SJCRH30 (cell line): ENCODE measurements at regions not wholly inside any gene's neighbourhood (a gene's known extent, or its start where the extent isn't known, plus 50 kb on each side); places are given as distances from the start of the nearest gene placed in this dataset.

Experiments
- DNase-seq, 2 experiments: peaks; one replicate each; pipeline ENCODE4 v3.0.0-alpha.2; 2015 to 2020
- H3K27ac ChIP-seq: fragments of 250-450 bp; sonication (Bioruptor Pico); 2 replicates; pipeline ENCODE4 v1.5.1; 2020; ENCODE audit warnings: mild to moderate bottlenecking, moderate library complexity
- H3K27me3 ChIP-seq: fragments of 250-450 bp; sonication (Bioruptor Pico); 2 replicates; pipeline ENCODE4 v1.5.1; 2020; ENCODE audit warnings: mild to moderate bottlenecking, moderate library complexity
- H3K36me3 ChIP-seq: fragments of 250-450 bp; sonication (Bioruptor Pico); 2 replicates; pipeline ENCODE4 v1.5.1; 2020; ENCODE audit warnings: mild to moderate bottlenecking, moderate library complexity
- H3K4me1 ChIP-seq: fragments of 250-450 bp; sonication (Bioruptor Pico); 2 replicates; pipeline ENCODE4 v1.5.1; 2020; ENCODE audit warnings: mild to moderate bottlenecking, moderate library complexity
- H3K4me3 ChIP-seq: fragments of 250-450 bp; sonication (Bioruptor Pico); 2 replicates; pipeline ENCODE4 v1.5.1; 2020; ENCODE audit warnings: mild to moderate bottlenecking, moderate library complexity
- H3K9me3 ChIP-seq: fragments of 250-450 bp; sonication (Bioruptor Pico); replicated peaks from 2 replicates; pipeline ENCODE4 v1.5.1; 2020; ENCODE audit warnings: mild to moderate bottlenecking, moderate library complexity

- peaks cover 4% of the 10 kb centered on the region; the same call in 1 of the 2 replicates for H3K27me3 ChIP-seq
- no peak for DNase-seq
- no peaks in the 10 kb centered on the region for H3K9me3 ChIP-seq
- H3K4me3 ChIP-seq: no peak overlapping the region
- H3K27ac ChIP-seq: no peak overlapping the region
- no peaks in the 10 kb centered on the region for H3K36me3 ChIP-seq
- peaks cover 8% of the 10 kb centered on the region for H3K4me1 ChIP-seq
Observed at GRCh38 chr2:71864085-71864484, 283.6 kb downstream of the CYP26B1 start.

- H3K9me3 ChIP-seq: no peaks in the 10 kb centered on the region
- DNase-seq: no peak
- peaks cover 4% of the 10 kb centered on the region; the same call in 1 of the 2 replicates for H3K27me3 ChIP-seq
Observed at GRCh38 chr2:71863396-71863795, 284.3 kb downstream of the CYP26B1 start.

GRCh38 chr2:71862921-71863320 lies 284.7 kb downstream of the CYP26B1 start:
- Histone ChIP-seq H3K4me1 (peaks cover 10% of the 10 kb centered on the region), H3K27me3 (peaks cover 4% of the 10 kb centered on the region; the same call in 1 of the 2 replicates), H3K36me3 (no peaks in the 10 kb centered on the region), H3K4me3 (no peak overlapping the region), H3K27ac (no peak overlapping the region), H3K9me3 (no peaks in the 10 kb centered on the region)
- no peak for DNase-seq

More at GRCh38 chr2:71863396-71863795, 284.3 kb downstream of the CYP26B1 start:
- Histone ChIP-seq H3K4me1 (peaks cover 10% of the 10 kb centered on the region), H3K27ac (no peak overlapping the region), H3K36me3 (no peaks in the 10 kb centered on the region), H3K4me3 (no peak overlapping the region)

DNA sequence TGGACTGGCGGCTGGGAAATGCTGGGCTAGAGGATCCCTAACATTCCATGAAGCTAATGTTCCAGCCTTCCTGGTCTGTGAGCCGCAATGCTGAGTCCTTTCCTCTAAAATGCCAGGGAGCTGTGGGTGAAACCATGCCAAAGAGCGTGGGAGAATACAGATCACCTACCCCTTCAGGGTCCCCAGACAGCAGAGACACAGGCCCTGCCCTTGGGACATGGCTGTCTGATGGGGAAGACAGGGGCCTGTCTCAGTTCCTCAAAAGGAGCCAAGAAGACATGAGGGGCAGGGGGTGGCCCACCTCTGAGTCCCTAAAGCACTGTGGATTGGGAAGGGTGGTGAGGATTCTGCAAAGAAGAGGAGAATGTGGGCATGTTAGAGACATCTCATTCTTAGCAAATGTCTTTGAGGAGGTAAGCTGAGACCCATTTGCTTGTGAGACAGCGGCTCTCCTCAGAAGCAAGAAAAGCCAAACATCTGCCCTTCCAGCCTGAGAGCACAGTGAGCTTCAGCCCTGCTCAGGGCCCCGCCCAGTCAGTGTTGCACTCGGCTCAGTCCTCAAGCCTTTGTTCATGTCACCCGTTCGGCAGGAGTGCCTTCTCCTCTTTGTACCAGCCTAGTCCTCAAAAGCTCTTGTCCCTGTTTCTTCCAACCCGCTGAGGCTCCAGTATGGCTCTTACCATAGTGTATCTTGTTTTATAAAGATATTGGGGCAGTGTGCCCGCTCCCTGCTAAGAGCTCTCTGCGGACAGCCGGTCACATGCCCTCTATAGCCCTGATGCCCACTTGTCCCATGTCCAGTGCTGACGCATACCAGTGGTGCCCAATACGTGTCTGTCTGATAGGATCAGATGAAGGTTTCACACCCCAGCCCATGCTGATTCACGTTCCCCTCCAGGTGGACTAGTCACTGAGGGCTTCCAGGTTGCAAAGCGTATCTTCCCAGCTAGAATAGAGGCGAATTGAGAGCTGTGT lies 286.2 kb downstream of the CYP26B1 start:
- Histone ChIP-seq H3K36me3 (no peaks in the 10 kb centered on the region), H3K4me1 (peaks cover 10% of the 10 kb centered on the region), H3K9me3 (no peaks in the 10 kb centered on the region), H3K27me3 (peaks cover 4% of the 10 kb centered on the region; the same call in 1 of the 2 replicates), H3K4me3 (no peak overlapping the region), H3K27ac (no peak overlapping the region)
- no peak for DNase-seq

DNA sequence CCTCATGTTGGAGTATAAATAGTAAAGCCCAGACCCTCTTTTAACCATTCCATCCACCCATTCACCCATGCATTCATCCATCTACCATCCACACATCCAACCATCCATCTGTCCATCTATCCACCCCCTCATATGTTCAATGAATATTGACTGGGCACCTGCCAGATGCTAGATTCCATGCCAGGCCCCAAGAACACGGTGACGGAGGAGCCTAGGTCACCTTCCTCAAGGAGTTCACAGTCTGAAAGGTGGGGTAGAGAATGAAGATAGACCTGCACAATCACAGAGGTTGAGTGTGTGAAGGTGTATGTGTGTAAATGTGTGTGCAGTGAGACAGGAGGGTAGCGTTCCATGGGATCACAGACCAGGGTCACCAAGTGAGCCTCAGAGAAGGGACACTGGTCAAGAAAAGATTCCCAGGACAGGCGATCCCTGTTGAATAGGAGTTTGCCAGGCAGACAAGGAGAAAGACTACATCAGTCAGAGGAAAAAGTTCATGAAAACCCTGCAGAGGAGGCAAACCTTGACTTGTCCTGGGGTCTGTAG lies 287.2 kb downstream of the CYP26B1 start:
- peaks cover 10% of the 10 kb centered on the region for H3K4me1 ChIP-seq
- H3K27ac ChIP-seq: no peak overlapping the region
- H3K36me3 ChIP-seq: no peaks in the 10 kb centered on the region
- H3K4me3 ChIP-seq: no peak overlapping the region
- H3K27me3 ChIP-seq: peaks cover 4% of the 10 kb centered on the region; the same call in 1 of the 2 replicates
- peaks cover 2% of the 10 kb centered on the region; the same call in 1 of the 2 replicates for H3K9me3 ChIP-seq
- no peak for DNase-seq

DNA sequence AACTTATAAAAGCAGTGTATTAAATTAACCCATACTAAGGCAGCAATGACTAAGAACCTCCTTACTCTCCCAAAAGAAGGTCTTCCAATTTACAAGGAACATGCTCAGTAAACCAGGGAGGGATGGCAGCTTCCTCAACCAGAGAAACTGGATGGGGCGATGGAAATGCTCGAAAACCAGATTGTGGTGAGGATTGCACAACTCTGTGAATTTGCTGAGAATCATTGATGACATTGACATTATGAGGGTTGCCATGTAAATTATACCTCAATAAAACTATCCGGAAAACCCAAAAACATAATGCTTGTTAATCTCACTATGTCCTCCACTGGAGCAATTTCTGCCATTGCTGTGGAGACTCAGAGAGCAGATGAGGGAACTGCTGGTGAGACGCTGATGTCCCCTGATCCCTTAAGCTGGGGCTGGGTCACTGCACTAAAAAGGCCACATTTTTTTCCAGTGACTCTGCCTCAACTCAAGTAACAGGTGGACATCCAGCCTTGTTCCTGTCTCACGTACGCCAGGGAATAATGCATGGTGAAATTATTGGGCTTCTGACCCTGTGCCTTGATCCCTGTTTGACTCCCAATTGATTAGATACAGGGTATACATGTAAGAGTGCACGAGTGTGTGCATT lies 288.3 kb downstream of the CYP26B1 start:
- DNase-seq: peak in 1 of 2 experiments; percentile 51
- Histone ChIP-seq H3K27me3 (peaks cover 8% of the 10 kb centered on the region; the same call in 1 of the 2 replicates), H3K9me3 (peaks cover 6% of the 10 kb centered on the region; the same call in 1 of the 2 replicates), H3K27ac (no peak overlapping the region), H3K4me3 (no peak overlapping the region), H3K4me1 (peaks cover 10% of the 10 kb centered on the region), H3K36me3 (no peaks in the 10 kb centered on the region)

GRCh38 chr2:71858071-71858470 lies 289.6 kb downstream of the CYP26B1 start:
- no peak overlapping the region for H3K4me3 ChIP-seq
- no peak for DNase-seq
- H3K36me3 ChIP-seq: no peaks in the 10 kb centered on the region
- H3K27ac ChIP-seq: no peak overlapping the region
- H3K9me3 ChIP-seq: peaks cover 6% of the 10 kb centered on the region; the same call in 1 of the 2 replicates
- peaks cover 8% of the 10 kb centered on the region; the same call in 1 of the 2 replicates for H3K27me3 ChIP-seq
- peaks cover 10% of the 10 kb centered on the region for H3K4me1 ChIP-seq

DNA sequence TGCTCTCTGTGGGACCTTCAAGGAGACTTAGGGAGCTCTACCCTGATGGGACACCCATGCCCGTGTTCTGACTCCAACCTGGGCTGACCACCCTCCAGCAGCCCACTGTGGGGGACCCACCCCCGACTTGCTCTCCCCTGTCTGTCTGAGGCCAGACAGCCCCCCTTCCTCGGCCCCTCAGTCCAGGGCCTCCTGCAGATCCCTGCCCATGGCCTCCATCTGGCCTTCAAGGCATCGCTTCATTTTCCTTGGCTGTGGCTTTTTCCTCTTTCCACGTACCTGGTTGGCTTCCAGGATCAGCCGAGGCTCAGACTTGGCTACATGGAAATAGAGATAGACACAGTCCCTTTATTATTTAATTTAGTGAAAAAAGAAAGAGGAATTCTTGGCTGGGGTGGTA lies 290.0 kb downstream of the CYP26B1 start:
- Histone ChIP-seq H3K4me3 (no peak overlapping the region), H3K27ac (no peak overlapping the region), H3K36me3 (no peaks in the 10 kb centered on the region), H3K4me1 (peaks cover 10% of the 10 kb centered on the region), H3K9me3 (peaks cover 6% of the 10 kb centered on the region; the same call in 1 of the 2 replicates), H3K27me3 (peaks cover 9% of the 10 kb centered on the region)
- DNase-seq: no peak

DNA sequence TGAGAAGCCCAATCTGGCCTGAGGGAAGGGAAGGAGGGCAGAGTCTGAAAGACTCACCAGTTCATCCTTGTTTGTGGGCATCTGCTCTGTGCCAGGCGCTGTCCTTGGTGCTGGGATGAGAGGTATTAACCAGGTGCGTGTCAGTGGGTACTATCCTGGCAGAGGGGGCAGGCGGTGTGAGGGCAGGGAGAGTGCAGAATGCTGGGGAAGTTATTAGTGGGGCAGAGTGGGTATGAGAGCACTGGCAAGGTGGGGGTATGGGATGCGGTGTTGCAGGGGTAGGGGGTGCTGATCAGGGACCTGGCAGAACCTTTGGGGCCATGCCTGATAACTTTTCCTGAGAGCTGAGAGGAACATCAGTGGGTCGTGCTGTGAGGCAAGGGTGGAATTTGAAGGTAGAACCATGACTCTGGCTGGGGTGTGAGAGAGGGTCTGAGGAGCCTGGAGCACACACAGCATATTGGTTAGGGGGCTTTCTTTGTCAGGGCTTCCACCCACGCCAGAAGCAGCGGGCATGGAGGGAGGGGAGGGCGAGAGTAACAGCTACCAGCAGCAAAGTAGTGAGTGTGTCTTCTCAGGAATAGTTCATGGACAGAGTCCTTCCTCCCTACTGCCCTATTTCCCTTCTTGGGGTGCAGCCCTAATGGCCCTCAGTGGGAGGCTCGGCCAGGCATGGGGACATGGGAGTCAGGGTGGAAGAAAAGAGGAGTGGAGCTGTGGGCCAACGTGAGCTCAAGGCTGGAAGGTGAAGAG lies 290.7 kb downstream of the CYP26B1 start:
- H3K36me3 ChIP-seq: no peaks in the 10 kb centered on the region
- H3K4me1 ChIP-seq: peaks cover 10% of the 10 kb centered on the region
- H3K27me3 ChIP-seq: peaks cover 11% of the 10 kb centered on the region
- peaks cover 6% of the 10 kb centered on the region; the same call in 1 of the 2 replicates for H3K9me3 ChIP-seq
- H3K4me3 ChIP-seq: no peak overlapping the region
- no peak overlapping the region for H3K27ac ChIP-seq
- peak; percentile 32 to 55 for DNase-seq

- H3K4me1 ChIP-seq: no peaks in the 10 kb centered on the region
- DNase-seq: peak in 1 of 2 experiments; percentile 26
- peaks cover 6% of the 10 kb centered on the region; the same call in 1 of the 2 replicates for H3K9me3 ChIP-seq
- no peak overlapping the region for H3K4me3 ChIP-seq
- no peaks in the 10 kb centered on the region for H3K36me3 ChIP-seq
- peaks cover 10% of the 10 kb centered on the region; the same call in 1 of the 2 replicates for H3K27me3 ChIP-seq
- no peak overlapping the region for H3K27ac ChIP-seq
Observed at GRCh38 chr2:71853858-71854257, 293.8 kb downstream of the CYP26B1 start.

GRCh38 chr2:71852141-71852711 lies 295.4 kb downstream of the CYP26B1 start:
- Histone ChIP-seq H3K4me1 (no peaks in the 10 kb centered on the region), H3K4me3 (no peak overlapping the region), H3K27me3 (peaks cover 24% of the 10 kb centered on the region), H3K9me3 (peaks cover 6% of the 10 kb centered on the region; the same call in 1 of the 2 replicates), H3K27ac (no peak overlapping the region), H3K36me3 (no peaks in the 10 kb centered on the region)
- no peak for DNase-seq

- Histone ChIP-seq H3K27me3 (peaks cover 24% of the 10 kb centered on the region), H3K9me3 (peaks cover 6% of the 10 kb centered on the region; the same call in 1 of the 2 replicates), H3K4me1 (no peaks in the 10 kb centered on the region), H3K4me3 (no peak overlapping the region), H3K27ac (no peak overlapping the region), H3K36me3 (no peaks in the 10 kb centered on the region)
- no peak for DNase-seq
Observed at GRCh38 chr2:71851094-71851750, 296.4 kb downstream of the CYP26B1 start.

- no peaks in the 10 kb centered on the region for H3K4me1 ChIP-seq
- H3K27ac ChIP-seq: no peak overlapping the region
- H3K36me3 ChIP-seq: no peaks in the 10 kb centered on the region
- DNase-seq: no peak
- peaks cover 27% of the 10 kb centered on the region for H3K27me3 ChIP-seq
- H3K4me3 ChIP-seq: no peak overlapping the region
- peaks cover 3% of the 10 kb centered on the region; the same call in 1 of the 2 replicates for H3K9me3 ChIP-seq
Observed at GRCh38 chr2:71850306-71850801, 297.3 kb downstream of the CYP26B1 start.
